ENCODE measurements at regions not wholly inside any gene's neighbourhood (a gene's known extent, or its start where the extent isn't known, plus 50 kb on each side); places are given as distances from the start of the nearest gene placed in this dataset.
"Not testable (repeated sequence)": the region's sequence is repeated elsewhere in the genome, so short reads cannot be mapped to it uniquely, and the experiment has no call there.

GRCh38 chr7:68866200-68866570 is 732.1 kb upstream of the AUTS2 start:
- no peak overlapping the region for H3K4me3 ChIP-seq
- no peak for TF ChIP-seq CTCF (IDR thresholded peaks at IDR 0.05)
- H3K4me1 ChIP-seq (ENCODE audit: control insufficient read depth in 1 of 2, low read depth in 2 of 2): no peaks in the 10 kb centered on the region
- no peaks in the 10 kb centered on the region for H3K27me3 ChIP-seq (replicated peaks; ENCODE audit: insufficient read depth)
- no peak overlapping the region for H3K27ac ChIP-seq
- no peaks in the 10 kb centered on the region for H3K9me3 ChIP-seq
- H3K36me3 ChIP-seq: no peaks in the 10 kb centered on the region
- ATAC-seq (ENCODE audit: insufficient number of reproducible peaks, low FRiP score, low read depth) (no peak), DNase-seq (ENCODE audit: low spot score) (no peak)

DNA sequence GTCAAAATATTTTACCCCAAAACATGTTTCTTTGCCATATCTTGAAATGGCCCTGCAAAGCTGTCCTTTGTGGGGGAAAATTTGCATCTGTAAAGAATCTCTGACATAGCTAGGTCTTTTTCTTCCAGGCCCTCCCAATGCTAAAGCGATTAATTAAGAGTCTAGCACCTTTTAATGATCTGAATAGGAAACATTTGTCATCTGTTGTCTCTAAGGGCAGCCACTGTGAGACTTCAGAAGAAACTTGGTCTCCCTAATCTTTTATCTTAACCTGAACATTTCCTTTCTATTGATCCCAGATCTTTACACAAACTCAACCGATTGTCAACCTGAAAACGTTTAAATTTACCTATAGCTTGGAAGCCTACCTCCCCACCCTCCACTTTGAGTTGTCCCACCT is 731.6 kb upstream of the AUTS2 start:
- H3K4me1 ChIP-seq (ENCODE audit: control insufficient read depth in 1 of 2, low read depth in 2 of 2); H3K9me3 ChIP-seq; H3K27ac ChIP-seq; H3K27me3 ChIP-seq (replicated peaks; ENCODE audit: insufficient read depth); H3K36me3 ChIP-seq; ATAC-seq (ENCODE audit: insufficient number of reproducible peaks, low FRiP score, low read depth); H3K4me3 ChIP-seq; DNase-seq (ENCODE audit: low spot score): not testable (repeated sequence)

- no peaks in the 10 kb centered on the region for H3K36me3 ChIP-seq
- DNase-seq (ENCODE audit: low spot score) (no peak), ATAC-seq (ENCODE audit: insufficient number of reproducible peaks, low FRiP score, low read depth) (no peak)
- TF ChIP-seq CTCF (IDR thresholded peaks at IDR 0.05): no peak
- H3K27me3 ChIP-seq (replicated peaks; ENCODE audit: insufficient read depth): no peaks in the 10 kb centered on the region
- no peak overlapping the region for H3K27ac ChIP-seq
- no peaks in the 10 kb centered on the region for H3K9me3 ChIP-seq
- H3K4me3 ChIP-seq: no peak overlapping the region
- H3K4me1 ChIP-seq (ENCODE audit: control insufficient read depth in 1 of 2, low read depth in 2 of 2): no peaks in the 10 kb centered on the region
These were observed 729.3 kb upstream of the AUTS2 start for GRCh38 chr7:68868978-68869377.

GRCh38 chr7:68873616-68874015 is 724.7 kb upstream of the AUTS2 start:
- DNase-seq (ENCODE audit: low spot score) (no peak), ATAC-seq (ENCODE audit: insufficient number of reproducible peaks, low FRiP score, low read depth) (no peak)
- no peaks in the 10 kb centered on the region for H3K9me3 ChIP-seq
- no peak overlapping the region for H3K4me3 ChIP-seq
- no peaks in the 10 kb centered on the region for H3K36me3 ChIP-seq
- H3K27ac ChIP-seq: no peak overlapping the region
- no peaks in the 10 kb centered on the region for H3K4me1 ChIP-seq (ENCODE audit: control insufficient read depth in 1 of 2, low read depth in 2 of 2)
- H3K27me3 ChIP-seq (replicated peaks; ENCODE audit: insufficient read depth): no peaks in the 10 kb centered on the region
- no peak for TF ChIP-seq CTCF (IDR thresholded peaks at IDR 0.05)

- Histone ChIP-seq H3K27me3 (replicated peaks; ENCODE audit: insufficient read depth) (no peaks in the 10 kb centered on the region), H3K9me3 (no peaks in the 10 kb centered on the region), H3K36me3 (no peaks in the 10 kb centered on the region), H3K27ac (no peak overlapping the region), H3K4me1 (ENCODE audit: control insufficient read depth in 1 of 2, low read depth in 2 of 2) (no peaks in the 10 kb centered on the region), H3K4me3 (no peak overlapping the region)
- no peak for TF ChIP-seq CTCF (IDR thresholded peaks at IDR 0.05)
- ATAC-seq (ENCODE audit: insufficient number of reproducible peaks, low FRiP score, low read depth): no peak
- no peak for DNase-seq (ENCODE audit: low spot score)
These were observed 722.4 kb upstream of the AUTS2 start for GRCh38 chr7:68875857-68876256.

- H3K36me3 ChIP-seq; ATAC-seq (ENCODE audit: insufficient number of reproducible peaks, low FRiP score, low read depth); H3K27ac ChIP-seq; H3K27me3 ChIP-seq (replicated peaks; ENCODE audit: insufficient read depth); H3K9me3 ChIP-seq; H3K4me1 ChIP-seq (ENCODE audit: control insufficient read depth in 1 of 2, low read depth in 2 of 2); DNase-seq (ENCODE audit: low spot score); H3K4me3 ChIP-seq: not testable (repeated sequence)
These were observed 711.2 kb upstream of the AUTS2 start for GRCh38 chr7:68887116-68887515.
